Gastroesophageal sphincter (tissue), 4 donors: ENCODE measurements at regions not wholly inside any gene's neighbourhood (a gene's known extent, or its start where the extent isn't known, plus 50 kb on each side); places are given as distances from the start of the nearest gene placed in this dataset.

Experiments
- ATAC-seq: fragments of 150-250 bp; one replicate; pipeline ENCODE4 v1.9.1; 2016; ENCODE audit warnings: mild to moderate bottlenecking, moderate library complexity
- H3K27ac ChIP-seq, 4 donors: fragments of 200-600 bp; sonication (generic) in 3 of 4; 1 replicate in 3 of 4; 2 replicates in 1 of 4; pipeline ENCODE4 v1.5.1; 2016 to 2019
- H3K27me3 ChIP-seq: fragments of 200-600 bp; sonication (generic); one replicate; pipeline ENCODE4 v1.5.1; 2019
- H3K36me3 ChIP-seq, 2 donors: fragments of 200-600 bp; sonication (generic); one replicate each; pipeline ENCODE4 v1.5.1; 2019; ENCODE audit warnings: control low read depth in 1 of 2
- H3K4me1 ChIP-seq, 3 donors: fragments of 200-600 bp; sonication (generic); 1 replicate in 2 of 3; 2 replicates in 1 of 3; pipeline ENCODE4 v1.5.1; 2016 to 2019; ENCODE audit warnings: control low read depth in 2 of 3
- H3K4me3 ChIP-seq, 2 donors: fragments of 200-600 bp; sonication (generic); one replicate each; pipeline ENCODE4 v1.5.1; 2019; ENCODE audit warnings: mild to moderate bottlenecking in 1 of 2, moderate library complexity in 1 of 2
- H3K9me3 ChIP-seq, 3 donors: fragments of 200-600 bp; sonication (generic); one replicate each; pipeline ENCODE4 v1.5.1; 2017 to 2019; ENCODE audit warnings: control low read depth in 2 of 3
- EP300 ChIP-seq: sonication (generic); formaldehyde crosslinking; IDR thresholded peaks from one replicate; pipeline ENCODE4 v1.6.1; 2017; ENCODE audit warnings: antibody characterized with exemption, mild to moderate bottlenecking
- POLR2A ChIP-seq, 2 donors: fragments of 450-650 bp; IDR thresholded peaks; one replicate each; pipeline ENCODE4 v1.6.1; 2017; ENCODE audit warnings: antibody characterized with exemption in 2 of 2, mild to moderate bottlenecking in 2 of 2, moderate library complexity in 1 of 2
- POLR2AphosphoS5 ChIP-seq: sonication (generic); formaldehyde crosslinking; IDR thresholded peaks from one replicate; pipeline ENCODE4 v1.6.1; 2017; ENCODE audit warnings: antibody characterized with exemption
- WGBS, 2 donors: methylation state at CpG; one replicate each; pipeline ENCODE4 v1.1.5; 2018; ENCODE audit warnings: low coverage in 1 of 2; 5-methylcytosine and 5-hydroxymethylcytosine counted together
- TF ChIP-seq, protein P1 (sequence below), 4 experiments: fragments of 200-600 bp in 2 of 4; fragments of 450-650 bp in 2 of 4; sonication (generic) in 1 of 4; IDR thresholded peaks; one replicate each; pipeline ENCODE4 v1.5.1; 2017 to 2019; ENCODE audit warnings: antibody characterized with exemption in 4 of 4, mild to moderate bottlenecking in 2 of 4, moderate library complexity in 2 of 4

DNA sequence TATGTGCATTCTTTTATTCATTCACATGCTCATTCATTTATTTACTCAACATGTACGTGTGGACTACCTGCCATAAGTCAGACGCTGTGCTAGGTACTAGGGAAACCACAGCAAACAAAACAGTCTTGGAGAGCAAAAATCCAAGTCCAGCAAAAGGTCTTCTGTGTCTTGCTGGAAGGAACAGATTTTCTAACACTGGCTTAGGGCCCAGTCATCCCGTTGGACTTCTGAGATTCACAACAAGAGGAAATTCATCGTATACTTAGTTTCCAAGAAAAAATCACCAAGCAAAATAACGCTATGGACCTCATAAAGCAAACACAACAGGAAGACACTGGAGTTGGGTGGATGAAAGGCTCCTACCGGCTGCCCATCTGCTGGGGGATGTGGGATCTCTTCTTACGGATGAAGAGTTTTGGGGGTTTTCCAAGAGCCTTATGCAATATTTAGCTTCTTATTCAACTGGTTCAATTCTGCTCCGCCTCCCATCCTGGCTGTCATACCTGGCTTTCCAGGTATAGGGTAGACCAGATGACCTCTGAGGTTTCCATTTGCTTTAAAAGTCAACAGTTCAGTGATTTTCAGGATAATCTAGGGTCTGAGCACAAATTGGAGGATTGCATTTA is 262.7 kb downstream of the HAUS1 start:
- TF ChIP-seq POLR2A (IDR thresholded peaks at IDR 0.05) = no peak
- TF ChIP-seq, protein P1, sequence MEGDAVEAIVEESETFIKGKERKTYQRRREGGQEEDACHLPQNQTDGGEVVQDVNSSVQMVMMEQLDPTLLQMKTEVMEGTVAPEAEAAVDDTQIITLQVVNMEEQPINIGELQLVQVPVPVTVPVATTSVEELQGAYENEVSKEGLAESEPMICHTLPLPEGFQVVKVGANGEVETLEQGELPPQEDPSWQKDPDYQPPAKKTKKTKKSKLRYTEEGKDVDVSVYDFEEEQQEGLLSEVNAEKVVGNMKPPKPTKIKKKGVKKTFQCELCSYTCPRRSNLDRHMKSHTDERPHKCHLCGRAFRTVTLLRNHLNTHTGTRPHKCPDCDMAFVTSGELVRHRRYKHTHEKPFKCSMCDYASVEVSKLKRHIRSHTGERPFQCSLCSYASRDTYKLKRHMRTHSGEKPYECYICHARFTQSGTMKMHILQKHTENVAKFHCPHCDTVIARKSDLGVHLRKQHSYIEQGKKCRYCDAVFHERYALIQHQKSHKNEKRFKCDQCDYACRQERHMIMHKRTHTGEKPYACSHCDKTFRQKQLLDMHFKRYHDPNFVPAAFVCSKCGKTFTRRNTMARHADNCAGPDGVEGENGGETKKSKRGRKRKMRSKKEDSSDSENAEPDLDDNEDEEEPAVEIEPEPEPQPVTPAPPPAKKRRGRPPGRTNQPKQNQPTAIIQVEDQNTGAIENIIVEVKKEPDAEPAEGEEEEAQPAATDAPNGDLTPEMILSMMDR (IDR thresholded peaks at IDR 0.05) = no peak
- TF ChIP-seq POLR2AphosphoS5 = no peak
- TF ChIP-seq EP300 = no peak

DNA sequence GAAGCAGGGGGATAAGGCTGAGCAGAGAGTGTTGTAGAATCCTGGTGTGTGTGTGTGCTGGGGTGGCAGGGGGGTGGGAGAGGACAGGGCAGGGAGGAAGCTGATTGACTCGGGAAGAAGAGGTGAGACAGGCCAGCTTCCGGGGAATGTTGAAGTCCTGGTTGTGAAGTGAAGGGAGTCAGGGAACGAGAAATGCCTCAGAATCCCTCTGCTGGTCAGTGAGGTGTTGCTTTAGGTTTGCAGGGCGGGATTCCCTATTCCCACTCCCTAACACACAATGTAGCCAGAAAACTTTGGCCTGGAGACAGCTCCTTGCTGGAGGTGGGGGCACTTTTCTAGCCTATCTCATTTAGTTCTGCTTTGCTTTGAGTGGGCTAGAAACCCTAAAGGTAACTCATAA is 265.1 kb downstream of the HAUS1 start:
- no peak for TF ChIP-seq POLR2AphosphoS5
- TF ChIP-seq EP300 = no peak
- TF ChIP-seq POLR2A (IDR thresholded peaks at IDR 0.05) = no peak
- TF ChIP-seq, protein P1 (IDR thresholded peaks at IDR 0.05) = no peak
- no peaks in the 10 kb centered on the region for H3K36me3 ChIP-seq
- H3K4me1 ChIP-seq = peaks cover 0 to 5% (median 0%) of the 10 kb centered on the region in 3 donors
- WGBS, 2 donors = 74 to 90% methylated on average over 2 to 4 of the region's 4 CpGs
- no peak overlapping the region for H3K27ac ChIP-seq
- no peak for ATAC-seq
- no peaks in the 10 kb centered on the region for H3K27me3 ChIP-seq
- no peak overlapping the region for H3K4me3 ChIP-seq
- H3K9me3 ChIP-seq = no peaks in the 10 kb centered on the region

More for the DNA sequence above, 262.7 kb downstream of the HAUS1 start:
- 52 to 56% methylated on average over 5 to 8 of the region's 8 CpGs for WGBS, 2 donors
- H3K27me3 ChIP-seq = no peaks in the 10 kb centered on the region
- no peaks in the 10 kb centered on the region for H3K36me3 ChIP-seq
- no peak overlapping the region for H3K4me3 ChIP-seq
- ATAC-seq = no peak
- no peak overlapping the region for H3K27ac ChIP-seq
- no peaks in the 10 kb centered on the region for H3K9me3 ChIP-seq
- peaks cover 0 to 5% (median 0%) of the 10 kb centered on the region in 3 donors for H3K4me1 ChIP-seq

DNA sequence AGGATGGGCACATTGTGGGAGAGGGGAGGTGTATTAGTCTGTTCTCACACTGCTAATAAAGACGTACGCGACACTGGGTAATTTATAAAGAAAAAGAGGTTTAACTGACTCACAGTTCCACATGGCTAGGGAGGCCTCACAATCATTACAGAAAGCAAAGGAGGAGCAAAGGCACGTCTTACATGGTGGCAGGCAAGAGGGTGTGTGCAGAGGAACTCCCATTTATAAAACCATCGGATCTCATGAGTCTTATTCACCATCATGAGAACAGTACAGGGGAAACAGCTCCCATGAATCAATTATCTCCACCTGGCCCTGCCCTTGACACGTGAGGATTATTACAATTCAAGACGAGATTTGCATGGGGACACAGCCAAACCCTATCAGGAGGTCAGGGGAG is 266.7 kb downstream of the HAUS1 start:
- no peak for ATAC-seq
- WGBS, 2 donors = 92 to 94% methylated on average over 5 to 6 of the region's 7 CpGs
- TF ChIP-seq, protein P1 (IDR thresholded peaks at IDR 0.05) = no peak
- no peak for TF ChIP-seq EP300
- TF ChIP-seq POLR2AphosphoS5 = no peak
- TF ChIP-seq POLR2A (IDR thresholded peaks at IDR 0.05) = no peak

DNA sequence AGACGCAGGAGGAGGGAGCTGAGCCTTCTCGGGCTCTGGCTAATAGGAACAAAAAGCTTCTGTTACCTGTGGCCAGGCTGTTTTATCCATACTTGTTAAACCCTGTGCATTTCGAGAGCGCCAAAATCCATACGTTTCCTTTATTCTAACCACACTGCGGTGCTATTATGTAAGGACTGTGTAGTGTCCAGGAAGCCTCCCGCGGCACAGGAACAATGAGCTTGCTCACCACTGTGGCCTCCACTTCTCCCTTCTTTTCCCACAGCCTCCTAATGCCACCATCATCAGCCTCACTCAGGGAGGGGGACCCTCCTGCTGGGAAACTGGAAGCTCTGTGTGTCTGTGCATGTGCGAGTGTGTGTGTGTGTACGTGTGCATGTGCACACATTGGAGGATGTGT is 268.5 kb downstream of the HAUS1 start:
- ATAC-seq = no peak
- no peaks in the 10 kb centered on the region for H3K27me3 ChIP-seq
- H3K9me3 ChIP-seq = no peaks in the 10 kb centered on the region
- no peaks in the 10 kb centered on the region for H3K36me3 ChIP-seq
- H3K4me1 ChIP-seq = no peaks in the 10 kb centered on the region
- TF ChIP-seq, protein P1 (IDR thresholded peaks at IDR 0.05) = no peak
- 87 to 89% methylated on average over 7 of the region's 10 CpGs for WGBS, 2 donors
- no peak overlapping the region for H3K4me3 ChIP-seq
- no peak overlapping the region for H3K27ac ChIP-seq

More for the DNA sequence above, 266.7 kb downstream of the HAUS1 start:
- Histone ChIP-seq H3K36me3 (no peaks in the 10 kb centered on the region), H3K27ac (no peak overlapping the region), H3K4me3 (no peak overlapping the region), H3K27me3 (no peaks in the 10 kb centered on the region), H3K9me3 (no peaks in the 10 kb centered on the region), H3K4me1 (peaks cover 0 to 5% (median 0%) of the 10 kb centered on the region in 3 donors)

DNA sequence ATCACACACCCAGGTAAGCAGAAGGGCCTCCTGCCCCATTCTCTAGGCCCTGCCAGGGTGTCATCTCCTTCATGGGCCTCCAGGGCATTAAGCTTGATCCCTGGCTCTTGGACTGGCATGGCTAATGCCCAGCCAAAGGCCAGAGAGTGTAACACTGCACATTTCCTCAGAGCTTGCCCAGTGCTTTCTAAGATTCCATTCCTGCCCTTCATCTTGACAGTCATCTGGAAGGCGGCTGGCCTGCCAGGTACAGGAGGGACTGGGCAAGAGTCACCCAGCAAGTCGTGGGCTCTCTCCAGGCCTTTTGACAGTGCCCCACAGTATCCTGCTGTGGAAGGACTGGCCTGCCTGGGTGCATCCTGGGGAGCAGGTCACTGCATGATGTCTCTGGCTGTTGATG is 268.9 kb downstream of the HAUS1 start:
- no peaks in the 10 kb centered on the region for H3K36me3 ChIP-seq
- WGBS, 2 donors = no CpG with 5 or more reads among the region's 2 CpGs
- no peaks in the 10 kb centered on the region for H3K27me3 ChIP-seq
- TF ChIP-seq, protein P1 (IDR thresholded peaks at IDR 0.05) = no peak
- TF ChIP-seq POLR2A (IDR thresholded peaks at IDR 0.05) (no peak), POLR2AphosphoS5 (no peak), EP300 (no peak)
- ATAC-seq = no peak
- H3K4me1 ChIP-seq = no peaks in the 10 kb centered on the region
- H3K27ac ChIP-seq = no peak overlapping the region
- H3K4me3 ChIP-seq = no peak overlapping the region
- no peaks in the 10 kb centered on the region for H3K9me3 ChIP-seq
